ENCODE measurements at regions not wholly inside any gene's neighbourhood (a gene's known extent, or its start where the extent isn't known, plus 50 kb on each side); places are given as distances from the start of the nearest gene placed in this dataset.

DNA sequence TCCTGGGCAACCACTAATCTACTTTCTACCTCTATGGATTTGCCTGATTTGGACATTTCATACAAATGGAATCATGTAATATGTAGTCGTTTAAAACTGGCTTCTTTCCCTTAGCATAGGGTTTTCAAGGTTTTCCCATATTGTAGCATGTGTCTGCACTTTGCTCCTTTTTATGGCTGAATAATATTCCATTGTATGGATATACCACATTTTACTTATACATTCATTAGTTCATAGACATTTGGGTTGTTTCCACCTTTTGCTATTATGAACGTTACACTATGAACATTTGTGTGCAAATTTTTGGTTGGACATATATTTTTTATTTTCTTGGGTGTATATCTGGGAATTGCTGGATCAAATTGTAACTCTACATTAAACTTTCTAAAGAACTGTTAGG is 600.4 kb upstream of the NOX3 start:
- no peaks in the 10 kb centered on the region for H3K36me3 Mint-ChIP-seq (ENCODE audit: unreplicated experiment)
- no peak overlapping the region for H3K4me3 Mint-ChIP-seq (ENCODE audit: unreplicated experiment)
- no peak overlapping the region for H3K27ac Mint-ChIP-seq (ENCODE audit: unreplicated experiment)
- H3K4me1 Mint-ChIP-seq (ENCODE audit: low read depth, unreplicated experiment): no peaks in the 10 kb centered on the region
- no peak for TF ChIP-seq CTCF (IDR thresholded peaks at IDR 0.05; ENCODE audit: partially characterized antibody, unreplicated experiment)
- no peak for DNase-seq
- H3K27me3 Mint-ChIP-seq (ENCODE audit: unreplicated experiment): peaks cover 5% of the 10 kb centered on the region
- H3K9me3 Mint-ChIP-seq (ENCODE audit: unreplicated experiment): peaks cover 3% of the 10 kb centered on the region

- H3K27me3 Mint-ChIP-seq (ENCODE audit: unreplicated experiment): peaks cover 5% of the 10 kb centered on the region
- no peak for TF ChIP-seq CTCF (IDR thresholded peaks at IDR 0.05; ENCODE audit: partially characterized antibody, unreplicated experiment)
- H3K4me3 Mint-ChIP-seq (ENCODE audit: unreplicated experiment): no peak overlapping the region
- no peaks in the 10 kb centered on the region for H3K4me1 Mint-ChIP-seq (ENCODE audit: low read depth, unreplicated experiment)
- no peaks in the 10 kb centered on the region for H3K36me3 Mint-ChIP-seq (ENCODE audit: unreplicated experiment)
- DNase-seq: no peak
- H3K9me3 Mint-ChIP-seq (ENCODE audit: unreplicated experiment): peaks cover 3% of the 10 kb centered on the region
- H3K27ac Mint-ChIP-seq (ENCODE audit: unreplicated experiment): no peak overlapping the region
Measured at GRCh38 chr6:156053626-156054025, 598.0 kb upstream of the NOX3 start.

DNA sequence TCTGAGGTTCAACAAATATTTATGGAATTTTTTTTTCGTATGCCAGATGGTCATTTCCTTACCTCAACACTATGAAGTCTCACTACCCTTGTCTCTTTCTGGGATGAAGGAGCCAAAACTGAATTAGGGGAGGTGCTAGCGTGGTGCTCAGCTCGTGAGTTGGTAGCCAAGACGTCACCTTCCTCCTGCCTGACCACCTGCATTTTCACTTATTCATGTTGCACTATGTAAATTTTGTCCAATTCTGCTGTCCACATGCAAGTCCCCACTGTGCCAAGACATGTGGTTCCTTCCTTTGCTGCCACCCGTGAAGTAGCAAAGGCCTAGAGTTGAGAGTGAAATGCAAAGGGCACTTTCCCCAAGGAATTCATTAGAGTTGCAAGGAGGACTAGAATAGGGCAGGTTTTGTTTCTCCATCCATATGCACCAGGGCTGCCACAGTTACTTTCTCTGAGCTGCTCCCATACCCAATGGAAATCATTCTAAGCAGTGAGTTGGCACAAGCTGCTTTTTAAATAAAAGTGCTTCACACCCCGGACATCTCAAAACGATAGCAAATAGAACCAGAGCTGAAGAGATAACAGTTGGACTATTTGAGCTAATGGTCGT is 591.3 kb upstream of the NOX3 start:
- no peaks in the 10 kb centered on the region for H3K36me3 Mint-ChIP-seq (ENCODE audit: unreplicated experiment)
- no peak for TF ChIP-seq CTCF (IDR thresholded peaks at IDR 0.05; ENCODE audit: partially characterized antibody, unreplicated experiment)
- no peak for DNase-seq
- no peaks in the 10 kb centered on the region for H3K27me3 Mint-ChIP-seq (ENCODE audit: unreplicated experiment)
- H3K4me1 Mint-ChIP-seq (ENCODE audit: low read depth, unreplicated experiment): no peaks in the 10 kb centered on the region
- H3K9me3 Mint-ChIP-seq (ENCODE audit: unreplicated experiment): peaks cover 1% of the 10 kb centered on the region
- no peak overlapping the region for H3K27ac Mint-ChIP-seq (ENCODE audit: unreplicated experiment)
- no peak overlapping the region for H3K4me3 Mint-ChIP-seq (ENCODE audit: unreplicated experiment)

- TF ChIP-seq CTCF (IDR thresholded peaks at IDR 0.05; ENCODE audit: partially characterized antibody, unreplicated experiment): no peak
- Mint-ChIP-seq H3K27ac (ENCODE audit: unreplicated experiment) (no peak overlapping the region), H3K9me3 (ENCODE audit: unreplicated experiment) (peaks cover 1% of the 10 kb centered on the region), H3K27me3 (ENCODE audit: unreplicated experiment) (no peaks in the 10 kb centered on the region), H3K4me1 (ENCODE audit: low read depth, unreplicated experiment) (no peaks in the 10 kb centered on the region), H3K36me3 (ENCODE audit: unreplicated experiment) (no peaks in the 10 kb centered on the region), H3K4me3 (ENCODE audit: unreplicated experiment) (no peak overlapping the region)
- no peak for DNase-seq
Measured at GRCh38 chr6:156046268-156046665, 590.6 kb upstream of the NOX3 start.

GRCh38 chr6:156045401-156046267 is 590.0 kb upstream of the NOX3 start:
- Mint-ChIP-seq H3K4me3 (ENCODE audit: unreplicated experiment) (no peak overlapping the region), H3K36me3 (ENCODE audit: unreplicated experiment) (no peaks in the 10 kb centered on the region), H3K27ac (ENCODE audit: unreplicated experiment) (no peak overlapping the region), H3K4me1 (ENCODE audit: low read depth, unreplicated experiment) (no peaks in the 10 kb centered on the region), H3K27me3 (ENCODE audit: unreplicated experiment) (no peaks in the 10 kb centered on the region), H3K9me3 (ENCODE audit: unreplicated experiment) (peaks cover 1% of the 10 kb centered on the region)
- no peak for TF ChIP-seq CTCF (IDR thresholded peaks at IDR 0.05; ENCODE audit: partially characterized antibody, unreplicated experiment)
- no peak for DNase-seq
